ENCODE measurements at regions not wholly inside any gene's neighbourhood (a gene's known extent, or its start where the extent isn't known, plus 50 kb on each side); places are given as distances from the start of the nearest gene placed in this dataset.

DNA sequence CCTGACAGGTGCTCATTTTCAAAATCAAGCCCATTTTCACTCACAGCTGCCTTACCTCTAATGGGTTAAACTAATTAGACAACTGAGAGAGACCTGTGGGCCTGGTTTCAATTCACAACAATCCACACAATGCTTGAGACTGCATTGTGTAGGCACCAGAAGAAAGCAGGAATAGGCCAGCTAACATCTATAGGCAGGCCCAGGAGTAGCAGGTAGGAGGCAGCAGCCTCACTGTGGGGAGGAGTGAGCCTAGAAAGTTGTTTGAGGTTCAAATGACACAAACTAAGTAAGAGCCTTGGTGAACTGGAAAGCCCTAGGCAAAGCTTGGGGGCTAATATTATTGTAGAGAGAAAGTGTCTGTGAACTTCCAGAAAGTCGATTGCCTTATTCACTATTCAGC is 289.5 kb upstream of the CCDC196 start:
- TF ChIP-seq POLR2A (IDR thresholded peaks at IDR 0.05; ENCODE audit: low read length) (no peak), GATA1 (IDR thresholded peaks at IDR 0.05; ENCODE audit: low read depth, low read length) (no peak)

Measured in erythroblast (primary cell).